ENCODE measurements at regions not wholly inside any gene's neighbourhood (a gene's known extent, or its start where the extent isn't known, plus 50 kb on each side); places are given as distances from the start of the nearest gene placed in this dataset.

GRCh38 chr14:88064841-88065240 lies 59.9 kb downstream of the GPR65 start:
- H3K27me3 ChIP-seq (ENCODE audit: insufficient read depth, low read length, poor library complexity, severe bottlenecking) = no peaks in the 10 kb centered on the region
- no peaks in the 10 kb centered on the region for H4K20me1 ChIP-seq (ENCODE audit: insufficient read depth, low read length, poor library complexity, severe bottlenecking)
- H3K4me1 ChIP-seq (ENCODE audit: insufficient read depth, low read length, poor library complexity, severe bottlenecking) = no peaks in the 10 kb centered on the region
- H3K9me3 ChIP-seq (ENCODE audit: insufficient read depth, low read depth, low read length) = no peaks in the 10 kb centered on the region
- H3K36me3 ChIP-seq (ENCODE audit: insufficient read depth, low read length) = no peaks in the 10 kb centered on the region
- no peaks in the 10 kb centered on the region for H3K9me2 ChIP-seq (replicated peaks; ENCODE audit: low read depth, low read length)
- H3K4me2 ChIP-seq (ENCODE audit: low read depth, low read length, poor library complexity, severe bottlenecking) = no peak overlapping the region
- TF ChIP-seq EZH2phosphoT487 (IDR thresholded peaks at IDR 0.05; ENCODE audit: borderline replicate concordance) = no peak
- TF ChIP-seq CTCF (conservative IDR thresholded peaks at IDR 0.05; ENCODE audit: low read length) = no peak
- H3K79me2 ChIP-seq (ENCODE audit: insufficient read depth, low read length) = no peaks in the 10 kb centered on the region
- H3K9ac ChIP-seq (ENCODE audit: low read depth, low read length, poor library complexity, severe bottlenecking) = no peak overlapping the region
- no peak overlapping the region for H2AFZ ChIP-seq (ENCODE audit: low read length)
- no peaks in the 10 kb centered on the region for H3F3A ChIP-seq (ENCODE audit: low read depth)
- H3K4me3 ChIP-seq (ENCODE audit: low read length, poor library complexity, severe bottlenecking) = no peak overlapping the region

DNA sequence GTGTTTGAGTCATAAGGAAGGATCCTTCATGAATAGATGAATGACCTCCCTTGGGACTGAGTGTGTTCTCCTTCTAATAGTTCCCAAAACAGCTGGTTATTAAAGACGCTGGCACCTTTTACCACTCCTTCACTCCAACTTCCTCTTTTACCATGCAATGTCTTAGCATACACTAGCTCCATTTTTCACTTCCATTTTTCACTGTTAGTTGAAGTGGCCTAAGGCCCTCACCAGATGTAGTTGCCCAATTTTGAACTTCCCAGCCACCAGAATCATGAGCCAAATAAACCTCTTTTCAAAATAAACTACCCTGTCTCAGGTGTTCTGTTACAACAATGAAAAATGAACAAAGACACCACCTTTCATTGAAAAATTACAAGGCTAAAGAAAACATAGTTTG lies 64.7 kb downstream of the GPR65 start:
- Histone ChIP-seq H3K36me3 (ENCODE audit: insufficient read depth, low read length) (no peaks in the 10 kb centered on the region), H3K9me3 (ENCODE audit: insufficient read depth, low read depth, low read length) (no peaks in the 10 kb centered on the region), H3K4me3 (ENCODE audit: low read length, poor library complexity, severe bottlenecking) (no peak overlapping the region), H3K79me2 (ENCODE audit: insufficient read depth, low read length) (no peaks in the 10 kb centered on the region), H4K20me1 (ENCODE audit: insufficient read depth, low read length, poor library complexity, severe bottlenecking) (no peaks in the 10 kb centered on the region), H3K9ac (ENCODE audit: low read depth, low read length, poor library complexity, severe bottlenecking) (no peak overlapping the region), H3F3A (ENCODE audit: low read depth) (no peaks in the 10 kb centered on the region), H3K4me2 (ENCODE audit: low read depth, low read length, poor library complexity, severe bottlenecking) (no peak overlapping the region), H3K9me2 (replicated peaks; ENCODE audit: low read depth, low read length) (no peaks in the 10 kb centered on the region), H3K27me3 (ENCODE audit: insufficient read depth, low read length, poor library complexity, severe bottlenecking) (no peaks in the 10 kb centered on the region), H3K4me1 (ENCODE audit: insufficient read depth, low read length, poor library complexity, severe bottlenecking) (no peaks in the 10 kb centered on the region), H2AFZ (ENCODE audit: low read length) (no peak overlapping the region)
- TF ChIP-seq CTCF (conservative IDR thresholded peaks at IDR 0.05; ENCODE audit: low read length) (no peak), EZH2phosphoT487 (IDR thresholded peaks at IDR 0.05; ENCODE audit: borderline replicate concordance) (no peak)

DNA sequence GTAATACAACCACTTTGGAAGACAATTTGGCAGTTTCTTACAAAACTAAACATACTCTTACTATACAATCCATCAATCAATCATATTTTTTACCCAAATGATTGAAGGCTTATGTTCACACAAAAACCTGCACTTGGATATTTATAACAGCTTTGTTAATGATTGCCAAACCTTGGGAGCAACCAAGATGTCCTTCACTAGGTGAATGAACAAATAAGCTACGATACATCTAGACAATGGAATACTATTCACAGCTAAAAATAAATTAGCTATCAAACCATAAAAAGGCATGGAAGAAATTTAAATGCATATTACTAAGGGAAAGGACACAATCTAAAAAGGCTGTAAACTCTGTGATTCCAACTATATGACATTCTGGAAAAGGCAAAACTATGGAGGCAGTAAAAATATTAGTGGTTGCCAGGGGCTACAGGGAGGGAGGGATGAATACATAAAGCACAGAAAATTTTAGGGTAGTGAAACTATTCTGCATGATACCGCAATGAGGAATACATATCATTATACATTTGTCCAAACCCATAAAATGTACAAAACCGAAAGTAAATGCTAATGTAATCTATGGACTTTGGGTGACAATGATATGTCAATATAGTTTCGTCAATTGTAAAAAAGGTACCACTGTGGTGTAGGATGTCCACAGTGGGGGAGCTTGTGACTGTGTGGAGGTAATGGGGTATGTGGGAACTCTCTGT lies 70.5 kb downstream of the GPR65 start:
- Histone ChIP-seq H3K27me3 (ENCODE audit: insufficient read depth, low read length, poor library complexity, severe bottlenecking) (no peaks in the 10 kb centered on the region), H3K9ac (ENCODE audit: low read depth, low read length, poor library complexity, severe bottlenecking) (no peak overlapping the region), H4K20me1 (ENCODE audit: insufficient read depth, low read length, poor library complexity, severe bottlenecking) (no peaks in the 10 kb centered on the region), H3K79me2 (ENCODE audit: insufficient read depth, low read length) (no peaks in the 10 kb centered on the region), H3K9me2 (replicated peaks; ENCODE audit: low read depth, low read length) (no peaks in the 10 kb centered on the region), H3K9me3 (ENCODE audit: insufficient read depth, low read depth, low read length) (no peaks in the 10 kb centered on the region), H2AFZ (ENCODE audit: low read length) (no peak overlapping the region), H3K36me3 (ENCODE audit: insufficient read depth, low read length) (no peaks in the 10 kb centered on the region), H3K4me3 (ENCODE audit: low read length, poor library complexity, severe bottlenecking) (no peak overlapping the region), H3F3A (ENCODE audit: low read depth) (no peaks in the 10 kb centered on the region), H3K4me2 (ENCODE audit: low read depth, low read length, poor library complexity, severe bottlenecking) (no peak overlapping the region), H3K4me1 (ENCODE audit: insufficient read depth, low read length, poor library complexity, severe bottlenecking) (no peaks in the 10 kb centered on the region)
- TF ChIP-seq CTCF (conservative IDR thresholded peaks at IDR 0.05; ENCODE audit: low read length) (no peak), EZH2phosphoT487 (IDR thresholded peaks at IDR 0.05; ENCODE audit: borderline replicate concordance) (no peak)
